Muscle of arm (tissue), 1 donor: ENCODE measurements at regions not wholly inside any gene's neighbourhood (a gene's known extent, or its start where the extent isn't known, plus 50 kb on each side); places are given as distances from the start of the nearest gene placed in this dataset.

Experiments used
- DNase-seq: peaks from one replicate; pipeline ENCODE4 v3.0.0-alpha.2; 2013

DNA sequence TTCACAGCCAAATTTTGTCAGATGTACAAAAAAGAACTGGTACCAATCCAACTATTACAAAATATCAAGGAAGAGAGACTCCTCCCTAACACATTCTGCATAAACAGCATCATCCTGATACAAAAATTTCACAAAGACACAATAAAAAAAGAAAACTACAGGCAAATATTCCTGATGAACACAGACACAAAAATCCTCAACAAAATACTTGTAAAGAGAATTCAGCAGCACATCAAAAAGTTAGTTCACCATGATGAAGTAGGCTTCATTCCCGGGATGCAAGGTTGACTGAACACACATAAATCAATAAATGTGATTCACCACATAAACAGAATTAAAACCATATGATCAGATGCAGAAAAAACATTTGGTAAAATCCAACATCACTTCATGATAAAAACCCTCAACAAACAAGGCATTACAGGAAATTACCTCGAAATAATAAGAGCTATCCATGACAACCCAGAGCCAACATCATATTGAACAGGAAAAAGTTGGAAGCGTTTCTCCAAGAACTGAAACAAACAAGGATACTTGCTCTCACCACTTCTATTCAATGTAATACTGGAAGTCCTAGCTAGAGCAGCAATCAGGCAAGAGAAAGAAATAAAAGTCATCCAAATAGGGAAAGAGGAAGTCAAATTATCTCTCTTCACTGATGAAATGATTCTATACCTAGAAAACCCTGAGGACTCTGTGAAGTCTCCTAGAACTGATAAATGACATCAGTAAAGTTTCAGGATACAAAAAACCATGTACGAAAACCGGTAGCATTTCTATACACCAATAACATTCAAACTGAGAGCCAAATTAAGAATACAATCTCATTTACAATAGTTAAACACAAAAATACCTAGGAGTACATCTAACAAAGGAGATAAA is 223.1 kb downstream of the REEP3 start:
- no peak for DNase-seq

DNA sequence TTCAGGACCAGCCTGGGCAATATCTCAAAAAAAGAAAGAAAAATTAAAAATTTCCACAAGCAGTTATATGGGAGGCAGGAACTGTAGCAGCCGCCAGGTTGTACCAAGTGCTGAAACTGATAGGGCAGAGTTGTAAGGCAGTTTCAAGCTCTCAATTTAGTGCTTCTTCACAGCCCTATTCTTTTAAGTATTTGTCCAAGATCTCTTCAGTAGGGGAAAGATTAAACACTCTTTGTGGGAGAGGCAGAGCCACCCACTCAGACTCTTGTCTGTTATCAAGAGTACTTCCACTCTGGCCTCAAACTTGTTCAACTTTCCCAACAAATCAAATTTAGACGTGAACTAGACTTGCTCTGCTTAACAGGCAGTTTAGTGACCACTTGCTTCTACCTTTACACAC is 228.7 kb downstream of the REEP3 start:
- no peak for DNase-seq

DNA sequence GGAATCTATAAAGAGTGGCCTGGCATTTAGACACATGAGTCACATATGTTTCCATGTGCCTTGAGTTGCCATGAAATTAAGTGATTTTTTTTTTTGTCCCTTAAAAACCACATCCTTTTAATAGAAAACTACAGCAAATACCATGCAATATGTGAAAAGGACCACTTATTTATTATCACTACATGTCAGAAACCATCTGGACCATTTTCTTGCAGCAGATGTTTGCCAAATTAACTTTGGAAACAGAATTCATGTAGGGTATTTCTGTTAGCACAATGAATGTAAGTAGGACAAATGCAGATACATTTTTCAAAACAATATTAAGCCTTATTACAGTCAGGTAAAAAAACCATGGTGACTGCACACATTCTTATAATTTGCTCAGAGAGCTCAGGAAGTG is 230.6 kb downstream of the REEP3 start:
- DNase-seq = no peak

DNA sequence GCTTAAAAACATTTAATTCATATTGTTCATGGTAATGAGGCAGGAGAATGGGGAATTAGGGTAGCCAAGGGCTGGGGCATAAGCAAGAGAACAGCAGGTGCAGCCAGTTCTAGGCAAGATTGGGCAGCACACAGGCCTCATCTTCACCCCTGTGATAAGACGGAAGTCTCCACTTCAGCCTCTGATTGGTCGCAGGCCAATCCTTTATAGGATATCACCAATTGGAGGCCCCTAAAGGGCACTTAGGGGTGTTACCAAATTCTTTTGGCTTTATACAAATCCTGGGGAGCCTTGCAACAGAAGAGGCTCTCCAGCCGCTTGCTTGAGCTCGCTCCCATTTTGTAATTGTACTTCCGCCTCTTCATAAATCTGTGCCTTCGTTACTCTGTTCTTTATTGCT is 231.1 kb downstream of the REEP3 start:
- DNase-seq = no peak

DNA sequence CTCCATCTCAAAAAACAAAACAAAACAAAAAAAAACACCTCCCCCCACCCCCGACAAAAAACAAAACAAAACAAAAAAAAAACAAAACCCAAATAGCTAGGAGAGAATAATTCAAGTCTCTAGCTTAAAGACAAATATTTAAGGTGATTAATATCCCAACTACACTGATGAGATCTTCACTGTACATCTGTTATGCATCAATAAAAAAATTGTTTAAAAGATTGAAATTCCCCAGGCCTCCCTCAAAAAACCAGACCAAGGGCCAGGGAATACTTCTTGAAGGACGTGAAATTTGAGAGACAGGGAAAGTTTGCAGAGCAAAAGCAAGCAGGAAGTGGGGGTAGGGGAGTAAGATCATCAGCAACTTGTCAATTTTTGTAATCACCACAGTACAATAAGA is 232.6 kb downstream of the REEP3 start:
- peak; percentile 27 for DNase-seq

DNA sequence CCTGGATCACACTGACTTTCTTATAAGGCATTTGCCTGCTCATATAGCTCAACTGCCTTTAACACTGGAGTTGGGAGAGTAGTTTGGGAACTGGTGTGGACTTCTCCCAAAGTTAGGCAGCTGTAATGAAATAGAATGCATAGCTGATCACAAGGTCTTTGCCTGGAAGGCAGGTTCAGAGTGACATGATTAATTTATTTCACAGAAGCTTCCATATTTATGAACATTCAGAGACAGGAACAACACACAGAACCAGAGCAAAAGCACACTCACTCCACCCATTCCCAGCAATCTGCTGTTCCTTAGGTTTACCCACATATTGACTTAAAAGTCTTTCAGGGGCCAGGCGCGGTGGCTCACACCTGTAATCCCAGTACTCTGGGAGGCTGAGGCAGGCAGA is 234.2 kb downstream of the REEP3 start:
- DNase-seq = no peak

DNA sequence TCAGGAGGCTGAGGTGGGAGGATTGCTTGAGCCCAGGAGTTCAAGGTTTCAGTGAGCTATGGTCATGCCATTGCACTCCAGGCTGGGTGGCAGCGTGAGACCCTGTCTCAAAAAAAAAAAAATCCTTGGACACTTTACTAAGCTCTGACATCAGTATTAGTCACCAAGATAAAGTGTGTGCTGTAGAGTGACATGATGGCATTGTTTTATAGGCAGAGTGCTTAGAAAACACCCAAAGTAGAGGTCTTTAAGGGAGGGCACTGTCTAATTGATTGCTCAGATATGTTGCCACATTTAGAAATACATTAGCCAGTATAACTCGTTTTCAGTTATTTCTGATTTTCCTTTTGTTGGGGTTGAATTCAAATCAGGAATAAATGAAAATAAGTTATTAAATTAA is 235.9 kb downstream of the REEP3 start:
- no peak for DNase-seq

DNA sequence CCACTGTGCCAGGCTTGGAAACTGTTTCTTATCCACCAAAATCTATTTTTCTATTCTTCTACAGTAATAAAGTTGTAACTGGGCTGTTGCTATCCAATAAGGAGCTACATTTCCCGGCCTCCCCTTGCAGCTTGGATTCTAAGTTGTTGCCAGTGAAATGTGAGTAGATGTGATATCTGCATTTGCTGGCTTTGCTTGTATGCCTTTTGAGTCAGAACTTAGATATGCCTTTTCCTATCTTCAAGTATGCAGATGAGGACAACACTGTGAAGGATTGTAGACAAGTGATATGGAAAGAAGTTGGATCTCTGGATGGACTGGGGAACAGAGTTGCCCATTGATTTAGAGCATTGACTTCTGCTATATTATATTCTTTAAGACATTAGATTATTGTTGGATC is 236.9 kb downstream of the REEP3 start:
- no peak for DNase-seq

DNA sequence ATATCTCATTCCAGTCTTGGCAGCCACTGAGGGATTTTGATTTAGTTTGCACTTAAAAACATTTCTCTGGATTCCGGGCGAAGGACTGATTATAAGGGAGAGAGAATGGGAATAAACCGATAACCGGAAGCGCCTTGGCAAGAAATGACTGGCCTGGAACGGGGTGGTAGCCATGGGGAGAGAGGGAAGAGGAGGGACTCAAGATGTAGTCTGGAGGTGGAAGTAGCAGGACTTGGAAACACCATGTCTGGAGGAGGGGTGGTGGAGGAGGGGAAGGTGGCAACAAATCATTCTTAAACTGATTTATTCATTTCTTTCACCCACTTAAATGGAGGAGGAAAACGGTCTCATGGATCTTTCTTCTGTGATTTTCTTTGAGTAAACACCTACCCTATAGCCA is 238.1 kb downstream of the REEP3 start:
- DNase-seq = no peak

DNA sequence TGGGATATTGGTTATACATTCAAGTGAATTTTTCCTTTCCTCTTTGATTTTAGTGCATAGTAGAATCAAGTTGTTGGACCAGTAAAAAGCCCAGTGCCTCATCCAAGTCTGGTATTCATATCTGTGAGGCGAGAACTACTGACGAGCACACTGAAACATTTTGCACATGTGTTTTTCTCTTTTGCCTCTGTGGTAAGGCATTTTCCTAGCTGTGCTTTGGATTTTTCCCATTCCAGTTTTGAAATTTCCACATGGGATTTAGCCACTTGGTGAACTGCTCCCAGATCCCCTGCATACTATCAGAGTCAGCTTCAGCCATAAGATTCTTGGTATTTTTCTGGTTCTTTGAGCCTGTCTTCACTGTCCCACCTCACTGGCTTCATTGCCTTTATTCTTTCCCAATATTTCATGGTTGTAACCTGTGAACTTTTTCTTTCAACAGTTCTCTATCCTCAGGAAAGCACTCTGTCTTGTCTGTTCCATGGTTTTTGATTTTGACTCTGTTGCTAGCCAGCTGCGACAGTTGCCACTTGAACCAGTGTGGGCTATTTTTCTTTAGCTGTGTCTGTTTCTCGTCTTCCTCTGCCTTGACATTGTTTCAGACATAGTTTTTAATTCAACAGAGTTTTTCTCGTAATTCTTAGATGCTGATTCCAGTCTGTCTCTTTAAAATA is 239.0 kb downstream of the REEP3 start:
- peak; percentile 64 for DNase-seq

DNA sequence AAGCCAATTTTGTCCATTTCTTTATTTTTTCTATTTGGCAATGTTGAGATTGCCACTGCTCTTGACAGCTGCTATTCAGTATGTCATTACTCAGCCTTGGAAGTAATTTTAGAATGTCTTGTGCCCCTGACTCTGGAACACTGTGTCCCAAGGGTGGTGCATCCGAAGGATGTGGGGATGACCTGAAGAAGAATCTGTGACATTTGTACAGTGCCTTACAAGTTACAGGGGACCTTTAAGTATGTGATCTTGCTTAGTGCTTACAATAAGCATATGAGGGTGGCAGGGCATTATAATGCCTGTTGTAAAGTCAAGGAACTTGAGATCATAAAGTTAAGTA is 239.5 kb downstream of the REEP3 start:
- DNase-seq = no peak

DNA sequence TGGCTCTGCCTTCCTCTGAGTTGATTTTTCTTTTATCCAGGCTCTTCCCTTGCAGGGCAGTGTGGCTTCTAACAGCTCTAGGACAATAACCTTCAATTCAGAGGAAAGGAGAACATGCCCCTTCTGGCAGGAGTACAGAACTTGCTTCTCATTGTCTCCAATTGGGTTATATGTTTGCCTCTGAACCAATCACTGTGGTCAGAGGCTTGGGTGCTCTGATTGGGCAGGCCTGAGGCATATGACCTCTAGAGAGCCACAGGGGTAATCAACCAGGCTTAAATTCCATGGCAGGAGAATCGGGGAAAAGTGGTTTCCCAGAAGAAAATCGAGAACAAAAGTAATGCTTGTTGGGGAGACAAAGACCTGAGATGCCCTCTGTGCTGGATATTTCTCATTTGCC is 240.0 kb downstream of the REEP3 start:
- DNase-seq = no peak

DNA sequence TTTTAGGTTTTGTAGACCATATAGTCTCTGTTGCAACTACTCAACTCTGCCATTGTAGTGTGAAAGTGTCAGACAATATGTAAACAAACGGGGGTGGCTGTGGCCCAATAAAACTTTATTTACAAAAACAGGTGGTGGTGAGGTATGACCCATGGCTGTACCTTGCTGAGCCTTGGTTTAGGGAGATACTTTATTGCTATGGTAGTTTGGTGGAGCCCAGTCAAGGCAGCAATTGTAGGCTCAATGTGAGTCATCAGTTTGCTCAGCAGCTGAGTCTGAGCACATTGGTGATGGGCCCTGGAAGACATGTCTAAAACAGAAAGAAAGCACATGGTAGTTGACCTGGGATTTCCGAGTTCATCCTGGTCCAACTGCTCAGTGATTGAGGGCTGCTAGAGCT is 242.5 kb downstream of the REEP3 start:
- no peak for DNase-seq

DNA sequence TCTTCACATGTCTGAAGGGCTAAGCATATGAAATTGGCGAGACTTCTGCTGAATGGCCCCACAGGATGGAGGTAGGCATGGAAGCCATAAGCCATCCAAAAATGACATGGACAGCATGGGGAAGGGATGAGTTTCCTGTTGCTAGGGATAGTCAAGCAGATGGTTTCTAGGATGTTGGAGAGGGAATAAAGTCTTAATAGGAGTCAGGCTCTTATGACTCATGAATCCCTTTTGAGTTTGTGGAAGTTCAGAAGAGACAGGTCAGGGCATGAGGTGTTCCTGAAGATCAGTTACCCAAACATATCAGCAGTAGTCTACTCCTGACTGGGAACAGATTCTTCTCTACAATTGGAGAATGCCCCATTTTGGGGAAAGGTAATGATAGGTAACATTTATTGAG is 243.9 kb downstream of the REEP3 start:
- no peak for DNase-seq

DNA sequence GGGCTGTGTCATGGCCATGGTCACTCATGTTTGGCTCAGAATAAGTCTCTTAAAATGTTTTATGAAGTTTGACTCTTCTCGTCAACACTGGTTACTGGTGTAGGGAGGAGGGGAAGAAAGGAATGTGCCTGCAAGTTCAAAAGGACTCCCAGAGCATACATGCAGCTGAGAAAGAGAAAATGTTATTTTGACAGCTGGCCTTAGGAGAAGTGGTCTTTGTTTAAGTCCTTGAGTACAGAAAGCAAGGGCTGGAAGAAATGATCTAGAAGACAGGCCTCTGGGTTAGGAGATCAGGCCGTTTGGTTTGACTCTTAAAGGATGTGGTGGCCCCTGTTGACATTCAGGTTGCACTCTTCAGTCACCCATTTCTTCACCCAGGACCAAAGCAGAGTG is 245.5 kb downstream of the REEP3 start:
- DNase-seq = no peak

DNA sequence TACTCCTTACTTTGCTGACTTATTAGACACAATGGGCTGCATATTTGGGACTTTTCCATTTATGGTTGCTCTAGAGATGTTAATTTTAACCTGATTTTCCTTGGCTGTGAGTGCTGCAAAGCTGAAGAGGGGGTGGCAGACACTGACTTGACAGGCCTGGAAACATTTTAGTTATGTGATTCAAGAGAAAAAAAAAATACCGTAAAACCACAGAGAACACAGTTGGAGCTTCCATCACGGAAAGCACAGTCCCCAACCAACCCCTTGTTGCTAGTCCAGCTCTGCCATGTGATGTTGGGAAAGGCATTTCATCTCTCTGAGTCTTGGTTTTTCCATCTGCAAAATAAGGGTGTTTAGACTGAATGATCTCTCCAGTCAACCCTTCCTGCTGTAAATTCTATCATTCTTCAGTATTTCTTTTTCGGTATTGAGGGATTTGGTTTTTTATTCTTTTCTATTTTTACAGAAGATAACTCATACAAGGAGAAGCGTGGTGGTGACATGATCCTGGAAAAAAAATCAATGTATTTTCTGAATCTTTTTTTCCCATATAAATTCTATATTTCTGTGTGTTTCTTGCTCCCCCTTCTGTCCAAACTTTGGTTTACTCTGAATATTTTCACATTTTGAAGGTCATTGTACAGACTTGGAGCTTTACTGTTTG is 246.1 kb downstream of the REEP3 start:
- DNase-seq = peak; percentile 85

DNA sequence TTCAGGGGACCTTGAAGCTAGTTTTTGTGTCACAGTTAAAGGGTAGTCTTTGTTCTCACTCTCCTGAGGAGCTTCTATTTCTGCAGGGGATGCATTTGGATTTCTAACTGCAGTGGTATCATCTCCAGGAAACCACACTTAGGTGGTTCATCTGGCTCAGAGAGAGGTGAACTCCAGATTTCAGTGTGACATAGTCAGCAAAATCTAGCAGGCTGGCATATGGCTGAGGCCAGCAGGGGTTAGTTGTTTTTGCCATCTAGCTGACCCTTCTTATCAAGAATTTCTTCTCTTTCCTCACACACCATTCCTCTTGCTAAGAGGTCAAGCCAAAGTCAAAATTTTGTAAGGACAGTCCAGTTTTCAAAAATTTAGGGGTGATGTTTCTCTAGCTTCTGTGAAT is 248.2 kb downstream of the REEP3 start:
- DNase-seq = no peak

DNA sequence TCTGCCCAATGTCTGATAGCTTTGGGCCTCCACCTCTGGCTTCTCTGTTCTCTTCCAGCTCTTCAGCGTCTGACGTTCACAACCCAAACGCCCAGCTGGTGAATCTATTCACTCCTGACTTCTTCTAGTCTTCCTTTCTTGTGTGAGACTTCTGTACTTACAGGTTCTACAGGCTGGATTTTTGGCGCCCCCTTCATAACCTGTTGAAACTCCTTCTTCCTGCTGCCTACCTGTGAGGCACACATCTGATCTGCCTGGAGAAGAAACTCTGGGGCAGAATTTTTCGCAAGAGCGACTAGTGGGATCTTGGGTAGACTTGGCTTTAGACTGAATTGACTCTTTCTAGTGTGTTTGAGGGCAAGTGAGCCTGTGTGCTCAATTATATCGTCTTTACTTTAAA is 249.3 kb downstream of the REEP3 start:
- no peak for DNase-seq

DNA sequence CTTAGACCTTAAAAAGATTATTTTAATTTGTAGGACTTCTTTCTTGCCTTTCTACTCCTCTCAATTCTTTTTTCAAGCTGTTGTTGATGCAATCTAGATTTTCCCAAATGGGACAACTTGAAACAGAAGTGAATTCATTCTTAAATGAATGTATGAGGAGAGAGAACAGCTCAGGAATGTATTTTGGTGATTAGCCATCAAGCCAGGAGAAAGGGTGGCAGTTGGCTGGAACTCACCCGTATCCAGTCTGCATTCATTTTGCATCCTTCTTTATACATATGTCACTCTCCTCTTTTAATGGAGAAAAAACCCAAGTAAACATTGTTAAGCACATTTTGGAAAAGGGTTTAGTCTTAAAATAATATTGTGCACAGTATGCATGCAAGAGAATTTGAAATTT is 251.3 kb downstream of the REEP3 start:
- DNase-seq = no peak

DNA sequence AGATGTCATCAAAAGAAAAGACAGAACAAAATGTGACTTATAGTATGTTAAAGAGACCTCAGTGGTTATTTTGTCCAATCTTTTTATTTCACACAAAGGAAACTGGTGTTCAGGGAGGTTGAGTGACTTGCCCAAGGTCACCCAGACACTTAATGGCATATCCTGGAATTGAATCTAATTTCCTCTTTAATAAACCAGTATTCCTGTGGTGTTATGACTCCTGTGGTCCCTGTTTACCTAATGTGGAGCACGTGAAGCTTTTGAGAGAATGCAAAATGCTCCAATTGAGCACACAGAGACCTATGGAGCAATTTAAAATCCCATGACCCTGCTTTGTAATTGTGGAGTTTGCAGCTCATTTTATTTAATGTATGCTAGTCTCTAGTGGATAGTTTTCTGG is 251.9 kb downstream of the REEP3 start:
- no peak for DNase-seq

DNA sequence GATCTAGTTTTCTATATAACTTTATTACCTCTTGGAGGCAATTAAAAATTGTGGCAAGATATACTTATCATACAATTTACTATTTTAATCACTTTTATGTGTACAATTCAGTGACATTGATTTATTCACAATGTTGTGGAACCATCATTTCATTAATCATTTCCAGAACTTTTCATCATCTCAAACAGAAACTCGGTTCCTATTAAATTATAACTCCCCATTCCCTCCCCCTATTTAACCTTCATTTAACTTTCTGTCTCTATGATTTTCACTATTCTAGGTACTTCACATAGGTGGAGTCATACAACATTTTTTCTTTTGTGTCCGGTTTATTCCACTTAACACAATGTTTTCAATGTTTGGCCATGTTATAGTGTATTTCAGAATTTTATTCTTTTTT is 252.8 kb downstream of the REEP3 start:
- no peak for DNase-seq

DNA sequence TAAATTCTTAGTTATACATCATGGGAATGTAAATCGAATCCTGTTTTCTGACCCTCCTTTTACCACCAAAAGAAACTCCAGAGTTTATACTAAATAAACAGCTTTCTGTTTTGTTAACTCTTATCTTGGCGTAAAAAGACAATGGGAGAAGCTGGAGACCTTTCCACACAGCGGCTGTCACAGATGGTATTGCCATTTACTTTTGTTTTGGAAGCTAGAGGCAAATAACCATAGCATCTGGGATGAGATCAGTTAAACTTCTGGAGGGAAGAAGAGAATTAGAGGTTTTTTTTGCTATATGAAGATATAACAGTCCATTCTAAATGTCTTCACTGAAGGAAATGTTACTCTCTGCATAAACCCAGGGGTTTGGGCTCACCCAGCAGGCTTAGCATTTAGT is 258.9 kb downstream of the REEP3 start:
- DNase-seq = no peak

DNA sequence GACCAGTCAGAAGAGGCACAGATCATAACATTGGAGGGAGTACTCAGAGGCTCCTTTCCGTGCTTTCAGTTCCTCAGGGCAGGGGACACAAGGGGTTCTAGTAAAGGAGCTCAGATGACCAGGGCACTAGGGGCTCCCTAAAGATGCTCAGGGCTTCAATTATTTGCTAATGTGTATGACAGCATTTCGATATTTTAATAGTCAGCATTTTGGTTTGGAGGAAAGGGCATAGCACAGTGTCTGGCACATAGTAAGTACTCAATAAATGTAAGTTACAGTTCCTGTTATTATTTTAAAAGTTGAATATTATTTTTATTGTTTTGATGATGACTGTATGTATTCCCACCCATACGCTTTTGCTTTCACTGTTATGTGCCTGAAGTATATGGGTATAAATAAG is 260.0 kb downstream of the REEP3 start:
- DNase-seq = no peak
